Suppressor macrophage treated with lipopolysaccharide for 4 hours (primary cell): ENCODE measurements at regions not wholly inside any gene's neighbourhood (a gene's known extent, or its start where the extent isn't known, plus 50 kb on each side); places are given as distances from the start of the nearest gene placed in this dataset.

Source experiments
- DNase-seq: peaks from one replicate; pipeline ENCODE4 v3.0.0-alpha.2; 2020

DNA sequence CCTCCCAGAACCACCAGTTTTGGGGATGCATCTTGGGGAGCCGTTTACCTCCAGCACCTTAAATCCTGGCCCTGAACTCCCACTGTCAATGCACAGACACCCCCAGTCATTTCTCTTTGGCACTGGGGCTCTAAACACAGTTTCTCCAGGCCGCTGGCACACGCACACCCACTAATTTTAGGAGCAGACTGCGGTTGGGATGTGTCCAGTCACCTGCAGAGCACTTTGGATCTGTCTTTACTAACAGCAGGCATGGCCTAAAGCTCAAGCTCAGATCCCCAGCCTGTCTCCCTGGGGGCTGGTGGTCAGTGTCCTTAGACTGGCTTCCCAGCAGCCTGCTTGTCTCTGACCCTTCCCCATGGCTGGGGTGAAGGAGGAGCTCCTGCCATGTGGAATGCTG is 49.9 kb downstream of the SYNE3 start:
- no peak for DNase-seq

- no peak for DNase-seq
Measured at GRCh38 chr14:95465936-95466335, 50.5 kb downstream of the SYNE3 start.

DNA sequence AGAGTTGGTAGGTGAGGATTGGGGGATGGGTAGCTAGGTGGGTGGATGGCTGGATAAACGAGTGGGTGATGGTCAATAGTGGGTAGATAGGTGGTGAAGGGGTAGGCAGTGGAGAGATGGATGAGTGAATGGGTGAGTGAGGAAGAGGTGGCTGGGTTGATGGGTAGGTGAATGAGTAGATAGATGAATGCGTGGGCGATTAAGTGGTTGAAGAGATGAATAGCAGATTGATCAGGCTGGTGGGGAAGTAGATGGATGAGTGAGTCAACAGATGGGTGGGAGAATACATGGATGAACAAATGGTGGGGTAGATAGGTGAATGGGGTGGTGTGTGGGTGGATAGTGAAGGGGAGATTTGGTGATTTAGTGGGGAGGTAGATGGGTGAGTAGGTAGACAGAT is 51.1 kb downstream of the SYNE3 start:
- DNase-seq: no peak

- no peak for DNase-seq
Measured at GRCh38 chr14:95464514-95464913, 51.9 kb downstream of the SYNE3 start.

GRCh38 chr14:95464103-95464502 is 52.3 kb downstream of the SYNE3 start:
- no peak for DNase-seq

DNA sequence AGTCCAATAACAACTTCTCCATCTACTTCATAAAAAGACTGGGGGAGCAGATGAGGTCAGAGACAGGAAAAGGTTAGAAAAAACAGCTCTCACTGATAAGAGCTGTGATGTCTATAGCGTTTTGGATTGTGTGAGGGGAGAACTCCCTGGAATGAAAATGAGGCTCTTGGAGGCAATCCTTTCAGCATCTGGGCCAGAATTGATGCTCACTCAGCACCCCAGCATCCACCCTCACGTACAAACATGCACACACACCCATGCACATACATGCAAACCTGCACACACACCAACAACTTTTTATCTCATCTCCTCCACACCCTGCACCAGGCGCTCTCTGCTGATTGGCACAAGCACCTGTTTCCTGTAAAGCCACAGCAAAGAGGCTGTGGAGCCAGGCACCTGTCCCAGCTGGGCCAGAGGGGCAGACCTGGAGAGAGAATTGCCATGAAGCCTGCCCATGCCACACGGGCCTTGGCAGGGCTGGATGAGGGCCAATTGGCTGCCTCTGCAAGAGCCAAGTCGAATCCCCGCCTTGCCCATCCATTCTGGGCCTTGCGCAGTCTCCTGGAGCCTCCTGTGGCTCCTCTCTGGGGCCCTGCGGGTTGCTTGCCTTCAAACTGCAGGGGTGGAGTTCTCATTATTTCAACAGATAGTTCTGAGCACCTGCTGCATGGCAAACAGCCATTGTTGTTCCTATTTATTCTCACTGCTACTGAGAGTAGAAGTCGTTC is 53.1 kb downstream of the SYNE3 start:
- no peak for DNase-seq

GRCh38 chr14:95462491-95462890 is 54.0 kb downstream of the SYNE3 start:
- no peak for DNase-seq

DNA sequence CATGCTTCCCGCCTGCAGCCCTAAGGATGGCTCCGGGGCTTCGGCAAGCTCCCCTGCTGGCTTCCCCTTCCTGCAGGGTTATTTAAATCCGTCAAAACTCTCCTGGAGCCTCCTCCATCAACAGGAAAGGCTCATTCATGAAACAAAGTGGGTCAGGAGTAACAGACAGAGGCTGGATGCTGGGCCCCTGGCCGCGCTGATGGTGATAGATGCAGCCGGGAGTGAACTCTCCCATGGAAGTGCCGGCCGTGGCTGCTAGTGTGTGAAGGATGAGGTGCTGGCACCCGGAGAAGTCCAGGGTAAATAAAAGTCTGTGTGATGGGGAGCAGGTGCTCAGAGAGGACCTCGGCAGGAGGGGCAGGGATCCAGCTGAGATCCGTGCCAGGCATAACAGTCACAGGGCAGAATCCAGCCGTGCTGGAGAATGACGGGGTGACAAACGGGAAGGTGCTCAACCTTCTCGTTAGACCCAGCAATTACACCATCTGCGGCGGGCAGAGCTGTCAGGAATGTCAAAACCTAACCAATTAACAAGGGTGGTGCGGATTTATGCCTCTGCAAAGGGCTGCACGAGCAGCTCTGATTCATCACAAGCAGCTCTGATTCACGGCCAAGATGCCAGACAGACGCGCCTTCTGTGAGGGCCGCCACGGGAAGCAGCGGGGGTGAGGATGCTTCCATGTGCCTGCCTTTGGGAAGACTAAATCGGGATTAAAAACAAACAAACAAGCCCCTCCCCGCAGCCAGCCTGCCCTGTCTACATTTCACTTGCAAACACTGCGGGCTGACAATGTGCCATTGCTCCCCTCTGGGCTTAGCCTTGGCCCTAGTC is 55.6 kb downstream of the SYNE3 start:
- no peak for DNase-seq

DNA sequence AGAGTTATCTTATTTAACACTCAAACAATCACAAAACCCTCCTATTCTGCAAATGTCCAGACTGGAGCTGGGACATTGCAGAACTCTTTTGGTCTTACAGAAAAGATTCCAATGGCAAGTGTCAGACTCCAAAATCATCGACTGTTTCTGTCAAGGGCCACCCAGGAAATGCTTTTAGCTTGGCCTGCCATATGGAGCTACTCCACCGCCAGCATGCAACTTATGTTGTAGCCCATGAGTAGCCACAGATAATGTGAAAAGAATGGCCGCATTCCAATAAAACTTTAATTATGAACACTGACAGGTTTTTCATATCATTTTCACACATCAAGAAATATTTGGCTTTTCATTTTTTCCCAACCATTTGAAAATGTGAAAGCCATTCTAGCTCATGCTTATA is 57.5 kb downstream of the SYNE3 start:
- DNase-seq: no peak

DNA sequence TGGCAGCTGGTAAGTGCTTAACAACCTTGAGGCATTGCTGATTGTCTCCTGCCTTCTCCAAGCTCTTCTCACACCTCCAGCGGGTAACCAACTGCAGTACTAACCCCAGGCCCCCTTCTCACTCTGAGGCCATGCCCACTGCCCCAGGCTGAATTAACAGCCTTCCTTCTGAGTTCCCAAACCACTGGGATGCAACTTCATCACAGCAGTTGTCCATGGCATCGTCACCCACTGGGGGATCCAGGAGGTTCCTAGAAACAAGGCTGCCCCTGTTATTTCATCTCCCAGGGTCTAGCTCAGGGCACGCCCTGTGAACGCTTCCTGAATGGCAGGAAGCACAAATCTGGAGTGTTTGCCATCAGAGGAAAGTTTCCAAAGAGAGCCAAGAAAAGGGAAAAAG is 58.0 kb downstream of the SYNE3 start:
- DNase-seq: no peak

- no peak for DNase-seq
Measured at GRCh38 chr14:95456281-95456680, 60.2 kb downstream of the SYNE3 start.

DNA sequence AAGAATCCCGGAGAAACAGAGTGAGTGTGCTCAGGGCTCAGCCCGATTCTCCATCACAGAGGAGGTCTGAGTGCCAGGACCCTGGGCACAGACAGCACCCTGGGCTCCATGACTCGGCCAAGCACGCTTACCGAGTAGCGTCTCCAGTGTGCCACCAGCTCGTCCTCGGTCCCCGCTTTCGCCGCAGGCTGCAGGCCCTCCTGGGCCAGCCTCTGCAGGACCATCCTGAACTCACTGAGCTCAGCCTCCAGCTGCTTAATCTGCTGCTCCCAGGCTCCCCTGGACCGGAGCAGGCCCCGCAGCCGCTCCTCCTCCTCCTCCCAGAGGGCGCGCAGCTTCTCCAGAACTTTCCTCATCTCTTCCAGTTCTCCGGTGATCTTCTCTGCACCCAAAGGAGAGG is 61.2 kb downstream of the SYNE3 start:
- no peak for DNase-seq

GRCh38 chr14:95453713-95453980 is 62.8 kb downstream of the SYNE3 start:
- no peak for DNase-seq

DNA sequence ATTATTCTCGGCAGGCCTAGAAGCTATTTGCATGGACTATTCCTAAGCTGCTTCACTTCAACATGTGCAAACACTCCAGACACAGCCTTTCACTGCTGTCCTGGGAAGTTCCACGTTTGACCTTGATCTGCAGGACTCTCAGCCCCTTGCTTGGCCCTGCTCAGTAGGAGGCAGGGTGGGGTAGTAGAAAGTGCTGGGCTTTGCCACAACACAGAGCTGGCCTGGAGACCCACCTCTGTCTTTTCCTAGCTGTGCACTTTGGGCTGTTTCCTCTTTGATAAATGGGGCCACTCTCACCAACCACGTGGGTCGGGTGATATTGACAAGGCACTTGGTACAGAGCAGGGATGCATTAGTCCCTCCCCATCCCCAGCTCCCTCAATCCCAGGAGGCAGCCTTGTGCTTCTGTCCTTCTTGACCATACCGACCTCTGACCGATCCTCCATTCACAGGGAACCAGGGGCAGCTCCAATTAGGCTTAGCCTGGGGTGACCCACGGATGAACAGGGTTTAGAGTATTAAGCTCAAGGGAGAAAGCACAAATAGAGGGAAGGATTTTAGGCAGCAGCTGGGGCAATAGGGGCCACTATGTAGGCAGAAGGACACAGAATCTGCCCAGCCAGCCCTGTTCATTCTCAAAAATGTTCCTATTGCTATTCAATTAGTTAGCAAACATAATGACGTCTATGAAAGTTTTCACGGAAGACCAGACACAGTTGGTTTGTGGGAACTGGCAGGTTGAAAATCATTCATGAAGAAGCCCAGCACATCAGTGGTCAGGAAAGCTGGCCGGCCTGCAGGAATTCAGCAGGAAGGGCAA is 63.3 kb downstream of the SYNE3 start:
- DNase-seq: no peak

DNA sequence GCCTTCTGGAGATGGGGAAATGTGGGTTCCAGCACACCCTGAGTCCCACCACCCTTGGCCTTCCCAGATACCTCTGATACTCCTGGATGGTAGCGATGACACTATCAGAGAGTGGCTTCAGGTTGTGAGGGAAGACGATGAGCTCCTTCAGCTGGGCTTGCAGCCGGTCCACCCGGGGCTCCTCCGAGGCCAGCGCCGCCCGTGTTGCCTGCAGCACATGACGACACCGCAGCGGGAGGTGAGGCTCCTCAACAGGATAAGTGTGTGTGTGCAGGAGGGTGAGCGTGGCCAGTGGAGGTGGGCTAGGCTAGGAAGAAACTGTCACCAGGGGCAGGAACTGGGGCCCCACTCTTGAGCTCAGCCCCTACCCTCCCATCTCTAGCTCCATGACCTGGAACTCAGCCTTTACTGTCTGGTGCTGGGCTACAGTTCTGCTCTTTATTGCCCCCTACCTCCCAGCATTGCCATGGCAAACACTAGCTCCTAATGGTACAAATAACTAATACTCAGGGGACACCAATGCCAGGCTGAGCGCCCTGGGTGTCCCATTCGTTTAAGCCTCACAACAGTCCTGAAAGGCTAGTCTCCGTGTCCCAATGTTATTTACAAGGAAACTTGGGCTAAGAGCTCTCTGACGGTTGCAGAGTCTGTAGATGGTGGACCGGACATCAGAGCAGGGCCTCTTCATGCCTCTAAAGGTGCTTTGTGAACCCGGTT is 64.1 kb downstream of the SYNE3 start:
- no peak for DNase-seq

DNA sequence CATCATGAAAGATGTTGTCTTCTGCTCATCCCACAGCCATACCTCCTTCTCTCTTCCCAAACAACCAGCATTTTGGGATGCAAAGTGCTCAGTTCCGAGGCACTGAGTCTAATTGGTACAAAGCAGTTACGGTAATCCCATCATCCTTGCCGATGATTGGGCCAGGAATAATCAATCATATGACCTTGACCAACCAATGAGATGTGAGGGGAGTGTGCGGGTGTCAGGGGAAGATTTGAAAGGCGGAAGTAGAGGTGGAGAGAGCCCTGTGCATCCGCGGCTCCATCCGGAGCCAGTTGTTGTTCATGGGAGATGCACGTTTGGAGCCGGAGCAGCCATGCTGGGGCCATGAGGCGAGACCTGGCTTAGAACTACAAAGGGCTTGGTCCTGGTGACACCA is 67.3 kb downstream of the SYNE3 start:
- no peak for DNase-seq

GRCh38 chr14:95446470-95446869 is 70.0 kb downstream of the SYNE3 start:
- DNase-seq: no peak

- DNase-seq: no peak
Measured at GRCh38 chr14:95445676-95446075, 70.8 kb downstream of the SYNE3 start.

DNA sequence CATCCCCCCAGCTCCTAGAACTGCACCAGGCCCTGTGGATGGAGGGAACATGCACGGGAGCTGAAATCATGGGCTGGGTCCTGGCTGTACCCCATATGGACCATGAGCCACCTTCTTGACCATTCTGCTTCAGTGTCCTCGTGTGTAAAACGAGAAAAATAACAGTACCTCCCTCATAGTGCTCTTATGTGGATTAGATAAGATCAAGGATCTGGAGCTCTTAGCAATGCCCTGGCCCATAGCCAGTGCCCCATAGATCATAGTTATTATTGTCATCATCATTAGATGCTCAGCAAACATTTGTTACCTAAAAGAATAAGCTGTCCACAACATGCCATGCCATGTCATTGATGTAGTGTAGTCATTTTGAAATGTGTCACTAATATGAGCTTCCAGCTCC is 71.3 kb downstream of the SYNE3 start:
- no peak for DNase-seq

DNA sequence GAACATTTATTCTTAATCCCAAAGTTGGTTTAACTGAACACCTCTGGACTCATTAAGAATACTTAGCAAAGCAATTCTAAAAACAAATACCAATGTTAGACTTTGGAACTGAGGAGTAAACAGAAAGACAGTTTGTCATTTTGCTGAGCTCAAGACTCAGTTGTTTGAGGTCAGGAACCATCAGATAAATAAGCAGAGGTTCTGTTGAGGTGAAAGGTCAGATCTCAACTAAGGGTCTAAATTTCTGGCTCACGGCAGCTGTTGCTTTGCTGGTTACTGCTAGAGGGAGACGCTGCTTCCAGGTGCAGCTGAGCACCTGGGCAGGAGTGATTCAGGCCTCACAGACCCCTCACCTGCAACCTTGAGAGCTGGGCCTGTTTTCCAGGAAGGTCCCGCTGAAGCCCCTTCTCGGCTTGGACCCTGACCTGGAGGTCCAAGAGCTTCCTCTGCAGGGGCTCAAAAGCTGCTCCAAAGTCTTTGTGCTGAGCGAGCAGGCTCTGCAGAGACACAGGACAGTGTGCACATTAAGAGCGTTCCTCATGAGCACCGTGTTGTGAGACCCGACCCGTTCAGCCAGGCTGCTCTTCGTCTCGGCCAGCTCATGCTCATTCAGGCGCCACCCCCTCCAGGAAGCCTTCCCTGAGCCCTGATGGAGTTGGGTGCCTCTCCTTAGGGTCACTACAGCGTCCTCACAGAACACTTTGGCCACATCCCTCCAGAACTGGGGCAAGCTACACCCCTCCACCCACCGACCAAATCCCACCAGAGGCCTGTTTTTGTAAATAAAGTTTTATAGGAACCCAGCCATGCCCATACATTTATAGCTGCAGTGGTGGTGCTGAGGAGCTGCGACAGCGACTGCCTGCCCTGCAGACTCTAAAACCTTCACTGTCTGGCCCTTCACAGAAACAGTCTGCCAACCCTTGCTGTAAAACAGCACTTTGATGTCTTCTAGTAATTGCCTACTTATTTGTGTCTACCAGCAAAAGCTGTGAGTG is 72.0 kb downstream of the SYNE3 start:
- DNase-seq: no peak

- DNase-seq: peak; percentile 75
Measured at GRCh38 chr14:95442633-95443021, 73.8 kb downstream of the SYNE3 start.
